22Rv1 (cell line): ENCODE measurements at regions not wholly inside any gene's neighbourhood (a gene's known extent, or its start where the extent isn't known, plus 50 kb on each side); places are given as distances from the start of the nearest gene placed in this dataset.
"Not testable (repeated sequence)": the region's sequence is repeated elsewhere in the genome, so short reads cannot be mapped to it uniquely, and the experiment has no call there.

Source experiments
- H3K27ac ChIP-seq: fragments of 450-650 bp; 2 replicates; pipeline ENCODE4 v1.5.1; 2017
- CTCF ChIP-seq: fragments of 450-650 bp; IDR thresholded peaks from 2 replicates; pipeline ENCODE4 v1.5.1; 2017; ENCODE audit warnings: mild to moderate bottlenecking
- ZFX ChIP-seq: fragments of 450-650 bp; IDR thresholded peaks from 2 replicates; pipeline ENCODE4 v1.6.1; 2017; ENCODE audit warnings: antibody characterized with exemption, borderline replicate concordance

GRCh38 chr3:166607933-166608521, 770.8 kb upstream of the BCHE start:
- TF ChIP-seq ZFX (no peak), CTCF (no peak)
- no peak overlapping the region for H3K27ac ChIP-seq

GRCh38 chr3:166606988-166607387, 769.8 kb upstream of the BCHE start:
- H3K27ac ChIP-seq, result no peak overlapping the region
- TF ChIP-seq CTCF (no peak), ZFX (no peak)

- TF ChIP-seq ZFX (no peak), CTCF (no peak)
- H3K27ac ChIP-seq, result no peak overlapping the region
These were observed 756.6 kb upstream of the BCHE start for GRCh38 chr3:166593776-166594175.

GRCh38 chr3:166582236-166582635, 745.0 kb upstream of the BCHE start:
- no peak for TF ChIP-seq ZFX
- TF ChIP-seq CTCF, result no peak

GRCh38 chr3:166580561-166580960, 743.3 kb upstream of the BCHE start:
- no peak overlapping the region for H3K27ac ChIP-seq
- TF ChIP-seq ZFX (no peak), CTCF (no peak)

More at GRCh38 chr3:166582236-166582635, 745.0 kb upstream of the BCHE start:
- H3K27ac ChIP-seq, result no peak overlapping the region

GRCh38 chr3:166575161-166575560, 737.9 kb upstream of the BCHE start:
- no peak for TF ChIP-seq CTCF
- TF ChIP-seq ZFX, result no peak
- H3K27ac ChIP-seq, result no peak overlapping the region

GRCh38 chr3:166571686-166572085, 734.5 kb upstream of the BCHE start:
- not testable (repeated sequence) for H3K27ac ChIP-seq

GRCh38 chr3:166570102-166570501, 732.9 kb upstream of the BCHE start:
- TF ChIP-seq CTCF (no peak), ZFX (no peak)

More at GRCh38 chr3:166570102-166570501, 732.9 kb upstream of the BCHE start:
- H3K27ac ChIP-seq, result no peak overlapping the region
